OCI-LY7 (cell line): ENCODE measurements at regions not wholly inside any gene's neighbourhood (a gene's known extent, or its start where the extent isn't known, plus 50 kb on each side); places are given as distances from the start of the nearest gene placed in this dataset.

Experiments used
- BruUV-seq: library from RNA; stranded (reverse); fragments of 400-500 nt; replicated peaks from 2 replicates; lab custom pipeline; 2021; lab: Mats Ljungman, UMichigan
- CTCF ChIA-PET: fragments of 300-600 bp; sonication (Branson Sonifier 250); formaldehyde crosslinking; loops from one replicate; lab custom pipeline; 2022; ENCODE audit warnings: antibody characterized with exemption; ENCODE audit not compliant: unreplicated experiment; lab: Charles Lee
- POLR2A ChIA-PET: fragments of 300-600 bp; sonication (Branson Sonifier 250); formaldehyde crosslinking; loops from one replicate; lab custom pipeline; 2022; ENCODE audit warnings: antibody characterized with exemption; lab: Charles Lee
- DNase-seq: peaks from one replicate; pipeline ENCODE4 v3.0.0-alpha.2; 2015; ENCODE audit warnings: low spot score
- H2AFZ ChIP-seq: fragments of 200-600 bp; sonication (generic), shearing (Covaris generic); 2 replicates; pipeline ENCODE4 v1.6.1; 2014; ENCODE audit warnings: mild to moderate bottlenecking, antibody characterized with exemption, low read length, moderate library complexity
- H3K27ac ChIP-seq: fragments of 200-600 bp; sonication (generic); 2 replicates; pipeline ENCODE4 v1.5.1; 2014; ENCODE audit warnings: mixed run types, low read depth, mild to moderate bottlenecking, moderate library complexity, low read length, inconsistent platforms; ENCODE audit not compliant: poor library complexity, severe bottlenecking
- H3K36me3 ChIP-seq: fragments of 200-600 bp; sonication (generic); 2 replicates; pipeline ENCODE4 v1.6.1; 2014; ENCODE audit warnings: mild to moderate bottlenecking, antibody characterized with exemption, low read length, moderate library complexity, mixed read lengths; ENCODE audit not compliant: insufficient read depth
- H3K4me1 ChIP-seq: fragments of 200-600 bp; sonication (generic); 2 replicates; pipeline ENCODE4 v1.5.1; 2014; ENCODE audit warnings: mild to moderate bottlenecking, low read length; ENCODE audit not compliant: insufficient read depth, poor library complexity, severe bottlenecking
- H3K4me2 ChIP-seq: fragments of 200-600 bp; sonication (generic); 2 replicates; pipeline ENCODE4 v1.6.1; 2014; ENCODE audit warnings: mild to moderate bottlenecking, low read length
- H3K4me3 ChIP-seq: fragments of 200-600 bp; sonication (generic); 2 replicates; pipeline ENCODE4 v1.5.1; 2014; ENCODE audit warnings: mild to moderate bottlenecking, low read depth, low read length; ENCODE audit not compliant: poor library complexity, severe bottlenecking
- H3K79me2 ChIP-seq: fragments of 200-600 bp; sonication (generic); 2 replicates; pipeline ENCODE4 v1.6.1; 2016; ENCODE audit warnings: low read depth, mild to moderate bottlenecking, low read length, moderate library complexity, mixed read lengths; ENCODE audit not compliant: insufficient read depth
- H3K9me2 ChIP-seq: fragments of 200-600 bp; sonication (generic); 2 replicates; pipeline ENCODE4 v1.6.1; 2016; ENCODE audit warnings: mild to moderate bottlenecking, low read length, mixed read lengths; ENCODE audit not compliant: insufficient read depth
- H3K9me3 ChIP-seq: fragments of 200-600 bp; sonication (generic); 2 replicates; pipeline ENCODE4 v1.6.1; 2014; ENCODE audit warnings: mild to moderate bottlenecking, mixed run types, low read length, mixed read lengths
- H4K20me1 ChIP-seq: fragments of 200-600 bp; sonication (generic); 2 replicates; pipeline ENCODE4 v1.6.1; 2014; ENCODE audit warnings: mild to moderate bottlenecking, antibody characterized with exemption, low read length, moderate library complexity, mixed read lengths; ENCODE audit not compliant: insufficient read depth
- EZH2phosphoT487 ChIP-seq: fragments of 200-600 bp; sonication (generic); IDR thresholded peaks from 2 replicates; pipeline ENCODE4 v1.6.1; 2018; ENCODE audit warnings: low read depth, borderline replicate concordance, mild to moderate bottlenecking, mixed run types, antibody characterized with exemption, low read length, moderate library complexity, mixed read lengths
- intact Hi-C: fragments of 100-400 bp; cut with micrococcal nuclease; formaldehyde crosslinking; loops from one replicate; pipeline ENCODE4 v1.10.0; 2022; ENCODE audit not compliant: unreplicated experiment
- TF ChIP-seq, protein P1 (sequence below): fragments of 200-600 bp; sonication (generic); conservative IDR thresholded peaks from 2 replicates; pipeline ENCODE4 v1.5.1; 2014; ENCODE audit warnings: mild to moderate bottlenecking, antibody characterized with exemption, low read length, moderate library complexity, mixed read lengths

DNA sequence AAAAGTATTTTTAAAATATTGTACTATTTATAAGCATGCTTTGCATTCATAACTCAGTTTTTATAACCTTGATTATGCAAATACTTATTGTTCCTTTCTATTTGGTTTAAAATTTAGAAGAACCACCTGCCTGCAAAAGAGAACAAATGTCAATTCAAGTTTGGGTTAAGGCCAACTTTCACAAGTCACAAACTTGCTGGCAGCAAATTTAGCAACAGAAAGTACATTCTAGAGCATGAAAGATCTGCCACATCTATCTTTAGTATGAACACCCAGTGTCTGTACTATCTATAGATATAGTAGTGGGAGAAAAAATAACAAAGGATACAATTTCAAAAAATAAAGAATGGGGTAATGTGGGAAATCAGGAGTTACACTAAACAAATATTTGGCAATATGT lies 1014.2 kb downstream of the C4orf33 start:
- Histone ChIP-seq H4K20me1 (no peaks in the 10 kb centered on the region), H3K27ac (no peak overlapping the region), H3K9me2 (no peaks in the 10 kb centered on the region), H3K79me2 (no peaks in the 10 kb centered on the region), H3K4me1 (no peaks in the 10 kb centered on the region), H2AFZ (no peak overlapping the region), H3K4me3 (no peak overlapping the region), H3K9me3 (no peaks in the 10 kb centered on the region), H3K36me3 (no peaks in the 10 kb centered on the region), H3K4me2 (no peak overlapping the region)
- intact Hi-C loops = no loop called here
- ChIA-PET POLR2A (interaction anchor here (0.5 kb wide), 1 partner anchor 772 kb away, joined by 3 read pairs; no protein-coding TSS in a partner anchor), CTCF (no interaction called here)
- no peak for DNase-seq
- no TSS peak for BruUV-seq
- TF ChIP-seq, protein P1, sequence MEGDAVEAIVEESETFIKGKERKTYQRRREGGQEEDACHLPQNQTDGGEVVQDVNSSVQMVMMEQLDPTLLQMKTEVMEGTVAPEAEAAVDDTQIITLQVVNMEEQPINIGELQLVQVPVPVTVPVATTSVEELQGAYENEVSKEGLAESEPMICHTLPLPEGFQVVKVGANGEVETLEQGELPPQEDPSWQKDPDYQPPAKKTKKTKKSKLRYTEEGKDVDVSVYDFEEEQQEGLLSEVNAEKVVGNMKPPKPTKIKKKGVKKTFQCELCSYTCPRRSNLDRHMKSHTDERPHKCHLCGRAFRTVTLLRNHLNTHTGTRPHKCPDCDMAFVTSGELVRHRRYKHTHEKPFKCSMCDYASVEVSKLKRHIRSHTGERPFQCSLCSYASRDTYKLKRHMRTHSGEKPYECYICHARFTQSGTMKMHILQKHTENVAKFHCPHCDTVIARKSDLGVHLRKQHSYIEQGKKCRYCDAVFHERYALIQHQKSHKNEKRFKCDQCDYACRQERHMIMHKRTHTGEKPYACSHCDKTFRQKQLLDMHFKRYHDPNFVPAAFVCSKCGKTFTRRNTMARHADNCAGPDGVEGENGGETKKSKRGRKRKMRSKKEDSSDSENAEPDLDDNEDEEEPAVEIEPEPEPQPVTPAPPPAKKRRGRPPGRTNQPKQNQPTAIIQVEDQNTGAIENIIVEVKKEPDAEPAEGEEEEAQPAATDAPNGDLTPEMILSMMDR = no peak
- TF ChIP-seq EZH2phosphoT487 = no peak

DNA sequence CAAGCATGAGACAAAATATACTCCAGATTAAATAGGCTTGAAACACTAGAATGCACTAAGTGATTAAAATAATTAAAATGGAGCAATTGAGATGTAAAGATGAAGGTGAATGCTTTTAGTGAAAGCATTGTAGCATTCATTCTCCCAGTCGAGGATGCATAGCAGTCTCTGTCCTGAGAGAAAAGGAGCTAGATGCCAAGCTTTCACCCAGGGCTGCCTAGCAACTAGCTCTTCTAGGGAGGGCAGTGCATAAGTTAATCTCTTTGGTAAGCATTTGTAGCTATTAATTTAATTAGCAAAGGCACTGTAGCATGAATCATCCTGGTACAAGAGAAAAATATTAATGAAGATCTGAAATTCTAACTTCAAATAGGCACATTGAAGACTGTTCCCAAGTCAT lies 1014.8 kb downstream of the C4orf33 start:
- no peak overlapping the region for H3K4me3 ChIP-seq
- BruUV-seq = no TSS peak
- ChIA-PET POLR2A (no interaction called here), CTCF (no interaction called here)
- no peaks in the 10 kb centered on the region for H4K20me1 ChIP-seq
- intact Hi-C loops = no loop called here
- no peak for DNase-seq
- H3K9me2 ChIP-seq = no peaks in the 10 kb centered on the region
- no peaks in the 10 kb centered on the region for H3K36me3 ChIP-seq
- H3K4me1 ChIP-seq = no peaks in the 10 kb centered on the region
- H3K27ac ChIP-seq = no peak overlapping the region
- H2AFZ ChIP-seq = no peak overlapping the region
- TF ChIP-seq, protein P1 = no peak
- TF ChIP-seq EZH2phosphoT487 = no peak
- H3K4me2 ChIP-seq = no peak overlapping the region
- no peaks in the 10 kb centered on the region for H3K79me2 ChIP-seq
- H3K9me3 ChIP-seq = no peaks in the 10 kb centered on the region

DNA sequence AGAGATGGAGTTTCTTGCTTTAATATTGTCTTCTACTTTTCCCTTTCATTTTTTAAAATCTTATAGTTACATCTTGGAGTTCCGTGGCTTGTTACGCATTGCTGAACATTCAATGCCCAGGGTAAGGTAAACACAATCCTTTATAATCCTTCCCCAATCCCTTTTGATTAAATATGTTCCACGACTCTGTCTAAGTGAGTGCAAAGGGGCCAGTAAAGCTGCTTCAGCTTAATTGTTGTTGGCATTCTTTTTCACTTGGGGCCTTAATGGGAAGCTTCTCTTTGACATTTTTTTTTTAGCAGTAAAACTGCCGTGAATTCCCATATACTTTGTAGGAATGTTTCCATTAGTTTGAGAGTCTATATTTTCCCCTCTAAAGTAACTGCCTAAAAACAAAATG lies 1028.1 kb downstream of the C4orf33 start:
- intact Hi-C loops = no loop called here

More for the DNA sequence above, 1028.1 kb downstream of the C4orf33 start:
- BruUV-seq = no TSS peak
- no peak overlapping the region for H2AFZ ChIP-seq
- no peak overlapping the region for H3K4me3 ChIP-seq
- POLR2A ChIA-PET = no interaction called here
- CTCF ChIA-PET = no interaction called here
- no peak overlapping the region for H3K4me2 ChIP-seq
- TF ChIP-seq, protein P1 = no peak
- no peaks in the 10 kb centered on the region for H3K9me3 ChIP-seq
- no peak overlapping the region for H3K27ac ChIP-seq
- H4K20me1 ChIP-seq = no peaks in the 10 kb centered on the region
- H3K36me3 ChIP-seq = no peaks in the 10 kb centered on the region
- H3K4me1 ChIP-seq = no peaks in the 10 kb centered on the region
- no peaks in the 10 kb centered on the region for H3K79me2 ChIP-seq
- no peaks in the 10 kb centered on the region for H3K9me2 ChIP-seq
- DNase-seq = no peak
